Activated naive CD4-positive, alpha-beta T cell (primary cell): ENCODE measurements at regions not wholly inside any gene's neighbourhood (a gene's known extent, or its start where the extent isn't known, plus 50 kb on each side); places are given as distances from the start of the nearest gene placed in this dataset.

Experiments used
- DNase-seq, 4 experiments: peaks; one replicate each; lab custom pipeline; 2025; lab: John Stamatoyannopoulos, UW

GRCh38 chr7:15855525-15856109, 169.1 kb upstream of the MEOX2 start:
- DNase-seq = no peak

GRCh38 chr7:15854841-15855524, 168.5 kb upstream of the MEOX2 start:
- no peak for DNase-seq

- DNase-seq = no peak
Observed at GRCh38 chr7:15853832-15854470, 167.5 kb upstream of the MEOX2 start.

- DNase-seq = no peak
Observed at GRCh38 chr7:15851201-15851600, 164.7 kb upstream of the MEOX2 start.

GRCh38 chr7:15848901-15849300, 162.4 kb upstream of the MEOX2 start:
- DNase-seq = no peak

- no peak for DNase-seq
Observed at GRCh38 chr7:15848362-15848761, 161.9 kb upstream of the MEOX2 start.

- DNase-seq = no peak
Observed at GRCh38 chr7:15845868-15846267, 159.4 kb upstream of the MEOX2 start.

- DNase-seq = no peak
Observed at GRCh38 chr7:15845461-15845860, 159.0 kb upstream of the MEOX2 start.

GRCh38 chr7:15839416-15840100, 153.1 kb upstream of the MEOX2 start:
- DNase-seq = no peak

GRCh38 chr7:15838265-15838664, 151.8 kb upstream of the MEOX2 start:
- DNase-seq = no peak

- DNase-seq = no peak
Observed at GRCh38 chr7:15837306-15837950, 150.9 kb upstream of the MEOX2 start.

- DNase-seq = no peak
Observed at GRCh38 chr7:15836651-15837050, 150.2 kb upstream of the MEOX2 start.

- DNase-seq = no peak
Observed at GRCh38 chr7:15836041-15836440, 149.6 kb upstream of the MEOX2 start.

GRCh38 chr7:15834446-15834845, 148.0 kb upstream of the MEOX2 start:
- DNase-seq = no peak

GRCh38 chr7:15832996-15833395, 146.5 kb upstream of the MEOX2 start:
- no peak for DNase-seq

- DNase-seq = no peak
Observed at GRCh38 chr7:15831606-15832005, 145.1 kb upstream of the MEOX2 start.

- no peak for DNase-seq
Observed at GRCh38 chr7:15829691-15830090, 143.2 kb upstream of the MEOX2 start.

GRCh38 chr7:15828881-15829280, 142.4 kb upstream of the MEOX2 start:
- DNase-seq = no peak

GRCh38 chr7:15821484-15822427, 135.3 kb upstream of the MEOX2 start:
- DNase-seq = no peak

GRCh38 chr7:15820319-15820718, 133.8 kb upstream of the MEOX2 start:
- no peak for DNase-seq

GRCh38 chr7:15816835-15817426, 130.4 kb upstream of the MEOX2 start:
- DNase-seq = no peak
